IMR-90 (cell line): ENCODE measurements at regions not wholly inside any gene's neighbourhood (a gene's known extent, or its start where the extent isn't known, plus 50 kb on each side); places are given as distances from the start of the nearest gene placed in this dataset.

Experiments used
- BHLHE40 ChIP-seq: fragments of 150-350 bp; IDR thresholded peaks from 2 replicates; pipeline ENCODE4 v1.6.1; 2016; ENCODE audit warnings: mild to moderate bottlenecking, low read depth, low read length
- MXI1 ChIP-seq: IDR thresholded peaks from 2 replicates; pipeline ENCODE4 v1.6.1; 2012; ENCODE audit warnings: low read depth, mild to moderate bottlenecking, low read length, moderate library complexity, borderline replicate concordance
- RCOR1 ChIP-seq: IDR thresholded peaks from 2 replicates; pipeline ENCODE4 v1.6.1; 2012; ENCODE audit warnings: mild to moderate bottlenecking, low read length, improper control_type of control experiment; ENCODE audit not compliant: insufficient replicate concordance
- RFX5 ChIP-seq: IDR thresholded peaks from 2 replicates; pipeline ENCODE4 v1.8.0; 2012; ENCODE audit warnings: low read depth, mild to moderate bottlenecking, low read length, moderate library complexity
- USF2 ChIP-seq: fragments of 150-350 bp; IDR thresholded peaks from 2 replicates; pipeline ENCODE4 v1.6.1; 2017; ENCODE audit warnings: mild to moderate bottlenecking, antibody characterized with exemption, low read length, low read depth

DNA sequence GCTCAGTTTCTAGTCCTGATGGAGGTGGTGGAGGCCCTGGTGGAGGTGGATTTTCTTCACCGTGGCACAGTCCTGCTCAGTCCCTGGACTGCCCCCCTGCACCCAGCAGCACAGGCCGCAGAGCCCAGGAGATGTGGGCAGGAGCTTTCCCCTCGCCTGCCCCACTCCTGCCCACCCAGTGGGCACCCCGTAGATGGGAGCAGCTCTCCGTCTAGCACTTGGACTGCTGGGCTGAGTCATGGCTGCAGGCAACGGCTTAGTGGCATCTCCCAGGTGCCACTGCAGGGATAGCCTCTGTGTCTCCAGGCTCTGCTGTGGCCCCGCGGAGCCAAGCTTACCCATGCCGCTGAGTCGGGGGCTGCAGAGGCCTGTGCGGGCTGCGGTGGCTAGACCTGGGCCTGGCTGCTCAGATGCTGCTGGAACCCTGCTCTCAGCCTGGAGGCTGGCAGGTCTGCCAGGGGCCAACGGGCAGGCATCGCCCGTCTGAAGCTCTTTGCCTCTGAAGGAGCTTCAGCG lies 92.3 kb upstream of the CTDP1 start (continued):
- TF ChIP-seq RCOR1: no peak
- TF ChIP-seq RFX5: no peak
- no peak for TF ChIP-seq USF2
- TF ChIP-seq BHLHE40: no peak
- TF ChIP-seq MXI1: no peak
